HG03354 (cell line): ENCODE measurements at regions not wholly inside any gene's neighbourhood (a gene's known extent, or its start where the extent isn't known, plus 50 kb on each side); places are given as distances from the start of the nearest gene placed in this dataset.

Source experiments
- ATAC-seq: cut with Tn5 transposase; IDR thresholded peaks from one replicate; pipeline ENCODE4 v1.9.1; 2021; ENCODE audit warnings: mild to moderate bottlenecking; ENCODE audit not compliant: unreplicated experiment, poor library complexity, severe bottlenecking

- ATAC-seq, result no peak
Measured at GRCh38 chr21:38556390-38556789, 58.1 kb upstream of the ERG start.

GRCh38 chr21:38561205-38561604 lies 62.9 kb upstream of the ERG start:
- no peak for ATAC-seq

GRCh38 chr21:38561613-38562581 lies 63.6 kb upstream of the ERG start:
- no peak for ATAC-seq

- ATAC-seq, result no peak
Measured at GRCh38 chr21:38567335-38567969, 69.2 kb upstream of the ERG start.

GRCh38 chr21:38567970-38568360 lies 69.7 kb upstream of the ERG start:
- ATAC-seq, result no peak

- ATAC-seq, result no peak
Measured at GRCh38 chr21:38569733-38570132, 71.5 kb upstream of the ERG start.

GRCh38 chr21:38570596-38570995 lies 72.3 kb upstream of the ERG start:
- ATAC-seq, result no peak

- ATAC-seq, result no peak
Measured at GRCh38 chr21:38574895-38575575, 76.8 kb upstream of the ERG start.

- ATAC-seq, result no peak
Measured at GRCh38 chr21:38577887-38578286, 79.6 kb upstream of the ERG start.

GRCh38 chr21:38590449-38591217 lies 92.4 kb upstream of the ERG start:
- ATAC-seq, result no peak

- no peak for ATAC-seq
Measured at GRCh38 chr21:38591218-38591537, 92.9 kb upstream of the ERG start.

GRCh38 chr21:38596264-38597042 lies 98.2 kb upstream of the ERG start:
- no peak for ATAC-seq

GRCh38 chr21:38597421-38597820 lies 99.1 kb upstream of the ERG start:
- no peak for ATAC-seq

GRCh38 chr21:38598413-38598812 lies 100.1 kb upstream of the ERG start:
- ATAC-seq, result no peak

GRCh38 chr21:38599381-38599975 lies 101.2 kb upstream of the ERG start:
- ATAC-seq, result no peak

GRCh38 chr21:38600106-38600505 lies 101.8 kb upstream of the ERG start:
- ATAC-seq, result no peak

GRCh38 chr21:38605236-38605635 lies 107.0 kb upstream of the ERG start:
- ATAC-seq, result no peak

- ATAC-seq, result no peak
Measured at GRCh38 chr21:38609580-38609979, 111.3 kb upstream of the ERG start.
